ENCODE measurements at regions not wholly inside any gene's neighbourhood (a gene's known extent, or its start where the extent isn't known, plus 50 kb on each side); places are given as distances from the start of the nearest gene placed in this dataset.

GRCh38 chr4:145389550-145389949 lies 92.1 kb upstream of the SMAD1 start:
- Histone ChIP-seq H3K4me1 (ENCODE audit: control insufficient read depth, insufficient read depth, low read length) (no peaks in the 10 kb centered on the region), H3K27me3 (ENCODE audit: control insufficient read depth, insufficient read depth, low read length) (no peaks in the 10 kb centered on the region), H3K4me3 (ENCODE audit: low read length) (no peak overlapping the region), H3K9ac (ENCODE audit: low read length) (no peak overlapping the region), H3K36me3 (ENCODE audit: control insufficient read depth, insufficient read depth, low read length) (no peaks in the 10 kb centered on the region), H3K27ac (ENCODE audit: low read depth, low read length) (no peak overlapping the region)

- Histone ChIP-seq H3K4me1 (ENCODE audit: control insufficient read depth, insufficient read depth, low read length) (no peaks in the 10 kb centered on the region), H3K36me3 (ENCODE audit: control insufficient read depth, insufficient read depth, low read length) (no peaks in the 10 kb centered on the region), H3K4me3 (ENCODE audit: low read length) (no peak overlapping the region), H3K27ac (ENCODE audit: low read depth, low read length) (no peak overlapping the region), H3K27me3 (ENCODE audit: control insufficient read depth, insufficient read depth, low read length) (no peaks in the 10 kb centered on the region), H3K9ac (ENCODE audit: low read length) (no peak overlapping the region)
Measured at GRCh38 chr4:145388043-145388442, 93.6 kb upstream of the SMAD1 start.

GRCh38 chr4:145387079-145387478 lies 94.6 kb upstream of the SMAD1 start:
- H3K36me3 ChIP-seq (ENCODE audit: control insufficient read depth, insufficient read depth, low read length) = no peaks in the 10 kb centered on the region
- no peak overlapping the region for H3K4me3 ChIP-seq (ENCODE audit: low read length)
- H3K9ac ChIP-seq (ENCODE audit: low read length) = no peak overlapping the region

GRCh38 chr4:145381163-145381562 lies 100.5 kb upstream of the SMAD1 start:
- no peak overlapping the region for H3K27ac ChIP-seq (ENCODE audit: low read depth, low read length)
- no peaks in the 10 kb centered on the region for H3K36me3 ChIP-seq (ENCODE audit: control insufficient read depth, insufficient read depth, low read length)
- H3K9ac ChIP-seq (ENCODE audit: low read length) = no peak overlapping the region
- H3K4me1 ChIP-seq (ENCODE audit: control insufficient read depth, insufficient read depth, low read length) = no peaks in the 10 kb centered on the region
- H3K4me3 ChIP-seq (ENCODE audit: low read length) = no peak overlapping the region
- no peaks in the 10 kb centered on the region for H3K27me3 ChIP-seq (ENCODE audit: control insufficient read depth, insufficient read depth, low read length)

More at GRCh38 chr4:145387079-145387478, 94.6 kb upstream of the SMAD1 start:
- no peaks in the 10 kb centered on the region for H3K4me1 ChIP-seq (ENCODE audit: control insufficient read depth, insufficient read depth, low read length)
- no peaks in the 10 kb centered on the region for H3K27me3 ChIP-seq (ENCODE audit: control insufficient read depth, insufficient read depth, low read length)
- no peak overlapping the region for H3K27ac ChIP-seq (ENCODE audit: low read depth, low read length)

GRCh38 chr4:145380123-145380522 lies 101.5 kb upstream of the SMAD1 start:
- H3K27ac ChIP-seq (ENCODE audit: low read depth, low read length) = no peak overlapping the region
- no peaks in the 10 kb centered on the region for H3K36me3 ChIP-seq (ENCODE audit: control insufficient read depth, insufficient read depth, low read length)
- H3K4me3 ChIP-seq (ENCODE audit: low read length) = no peak overlapping the region
- no peak overlapping the region for H3K9ac ChIP-seq (ENCODE audit: low read length)
- no peaks in the 10 kb centered on the region for H3K27me3 ChIP-seq (ENCODE audit: control insufficient read depth, insufficient read depth, low read length)
- no peaks in the 10 kb centered on the region for H3K4me1 ChIP-seq (ENCODE audit: control insufficient read depth, insufficient read depth, low read length)

- no peak overlapping the region for H3K4me3 ChIP-seq (ENCODE audit: low read length)
- H3K9ac ChIP-seq (ENCODE audit: low read length) = no peak overlapping the region
- H3K36me3 ChIP-seq (ENCODE audit: control insufficient read depth, insufficient read depth, low read length) = no peaks in the 10 kb centered on the region
- no peak overlapping the region for H3K27ac ChIP-seq (ENCODE audit: low read depth, low read length)
- no peaks in the 10 kb centered on the region for H3K27me3 ChIP-seq (ENCODE audit: control insufficient read depth, insufficient read depth, low read length)
- H3K4me1 ChIP-seq (ENCODE audit: control insufficient read depth, insufficient read depth, low read length) = no peaks in the 10 kb centered on the region
Measured at GRCh38 chr4:145375416-145375815, 106.2 kb upstream of the SMAD1 start.

GRCh38 chr4:145352438-145353145 lies 129.1 kb upstream of the SMAD1 start:
- no peaks in the 10 kb centered on the region for H3K36me3 ChIP-seq (ENCODE audit: control insufficient read depth, insufficient read depth, low read length)
- no peaks in the 10 kb centered on the region for H3K27me3 ChIP-seq (ENCODE audit: control insufficient read depth, insufficient read depth, low read length)
- H3K9ac ChIP-seq (ENCODE audit: low read length) = no peak overlapping the region
- no peak overlapping the region for H3K27ac ChIP-seq (ENCODE audit: low read depth, low read length)
- H3K4me3 ChIP-seq (ENCODE audit: low read length) = no peak overlapping the region
- H3K4me1 ChIP-seq (ENCODE audit: control insufficient read depth, insufficient read depth, low read length) = peaks cover 2% of the 10 kb centered on the region

GRCh38 chr4:145351922-145352321 lies 129.7 kb upstream of the SMAD1 start:
- no peaks in the 10 kb centered on the region for H3K27me3 ChIP-seq (ENCODE audit: control insufficient read depth, insufficient read depth, low read length)
- H3K9ac ChIP-seq (ENCODE audit: low read length) = no peak overlapping the region
- H3K4me1 ChIP-seq (ENCODE audit: control insufficient read depth, insufficient read depth, low read length) = peaks cover 3% of the 10 kb centered on the region
- H3K4me3 ChIP-seq (ENCODE audit: low read length) = no peak overlapping the region
- no peaks in the 10 kb centered on the region for H3K36me3 ChIP-seq (ENCODE audit: control insufficient read depth, insufficient read depth, low read length)
- H3K27ac ChIP-seq (ENCODE audit: low read depth, low read length) = no peak overlapping the region

- H3K4me1 ChIP-seq (ENCODE audit: control insufficient read depth, insufficient read depth, low read length) = peaks cover 3% of the 10 kb centered on the region
- H3K27ac ChIP-seq (ENCODE audit: low read depth, low read length) = no peak overlapping the region
Measured at GRCh38 chr4:145351162-145351561, 130.5 kb upstream of the SMAD1 start.

GRCh38 chr4:145348291-145348690 lies 133.4 kb upstream of the SMAD1 start:
- Histone ChIP-seq H3K27me3 (ENCODE audit: control insufficient read depth, insufficient read depth, low read length) (no peaks in the 10 kb centered on the region), H3K4me3 (ENCODE audit: low read length) (no peak overlapping the region), H3K9ac (ENCODE audit: low read length) (no peak overlapping the region), H3K27ac (ENCODE audit: low read depth, low read length) (no peak overlapping the region), H3K4me1 (ENCODE audit: control insufficient read depth, insufficient read depth, low read length) (peaks cover 3% of the 10 kb centered on the region), H3K36me3 (ENCODE audit: control insufficient read depth, insufficient read depth, low read length) (no peaks in the 10 kb centered on the region)

More at GRCh38 chr4:145351162-145351561, 130.5 kb upstream of the SMAD1 start:
- Histone ChIP-seq H3K4me3 (ENCODE audit: low read length) (no peak overlapping the region), H3K9ac (ENCODE audit: low read length) (no peak overlapping the region), H3K27me3 (ENCODE audit: control insufficient read depth, insufficient read depth, low read length) (no peaks in the 10 kb centered on the region), H3K36me3 (ENCODE audit: control insufficient read depth, insufficient read depth, low read length) (no peaks in the 10 kb centered on the region)

GRCh38 chr4:145347684-145348083 lies 134.0 kb upstream of the SMAD1 start:
- H3K36me3 ChIP-seq (ENCODE audit: control insufficient read depth, insufficient read depth, low read length) = no peaks in the 10 kb centered on the region
- H3K9ac ChIP-seq (ENCODE audit: low read length) = no peak overlapping the region
- H3K4me1 ChIP-seq (ENCODE audit: control insufficient read depth, insufficient read depth, low read length) = peaks cover 3% of the 10 kb centered on the region
- H3K27ac ChIP-seq (ENCODE audit: low read depth, low read length) = no peak overlapping the region
- H3K27me3 ChIP-seq (ENCODE audit: control insufficient read depth, insufficient read depth, low read length) = no peaks in the 10 kb centered on the region
- no peak overlapping the region for H3K4me3 ChIP-seq (ENCODE audit: low read length)

GRCh38 chr4:145346081-145346480 lies 135.6 kb upstream of the SMAD1 start:
- Histone ChIP-seq H3K36me3 (ENCODE audit: control insufficient read depth, insufficient read depth, low read length) (no peaks in the 10 kb centered on the region), H3K27me3 (ENCODE audit: control insufficient read depth, insufficient read depth, low read length) (no peaks in the 10 kb centered on the region), H3K9ac (ENCODE audit: low read length) (no peak overlapping the region), H3K4me1 (ENCODE audit: control insufficient read depth, insufficient read depth, low read length) (peaks cover 3% of the 10 kb centered on the region), H3K27ac (ENCODE audit: low read depth, low read length) (no peak overlapping the region), H3K4me3 (ENCODE audit: low read length) (no peak overlapping the region)

- no peak overlapping the region for H3K9ac ChIP-seq (ENCODE audit: low read length)
- no peaks in the 10 kb centered on the region for H3K36me3 ChIP-seq (ENCODE audit: control insufficient read depth, insufficient read depth, low read length)
- no peak overlapping the region for H3K27ac ChIP-seq (ENCODE audit: low read depth, low read length)
- no peaks in the 10 kb centered on the region for H3K27me3 ChIP-seq (ENCODE audit: control insufficient read depth, insufficient read depth, low read length)
- H3K4me3 ChIP-seq (ENCODE audit: low read length) = no peak overlapping the region
- H3K4me1 ChIP-seq (ENCODE audit: control insufficient read depth, insufficient read depth, low read length) = peaks cover 3% of the 10 kb centered on the region
Measured at GRCh38 chr4:145345401-145345800, 136.3 kb upstream of the SMAD1 start.

Data from rectal smooth muscle tissue (tissue), 1 donor.